IMR-90 (cell line): ENCODE measurements at regions not wholly inside any gene's neighbourhood (a gene's known extent, or its start where the extent isn't known, plus 50 kb on each side); places are given as distances from the start of the nearest gene placed in this dataset.
"Not testable (repeated sequence)": the region's sequence is repeated elsewhere in the genome, so short reads cannot be mapped to it uniquely, and the experiment has no call there.

Source experiments
- ATAC-seq: fragments of 200-7000 bp; cut with Tn5 transposase; 2 replicates; pipeline ENCODE4 v1.9.1; 2020; ENCODE audit warnings: low read depth, mild to moderate bottlenecking, moderate library complexity
- BruUV-seq: library from RNA; stranded (reverse); fragments of 400-500 nt; replicated peaks from 2 replicates; lab custom pipeline; 2021; lab: Mats Ljungman, UMichigan
- CTCF ChIA-PET: fragments of 300-600 bp; formaldehyde crosslinking; extraction: SDS; loops from one replicate; lab custom pipeline; 2021; ENCODE audit warnings: antibody characterized with exemption; lab: Yijun Ruan, JAX
- POLR2A ChIA-PET: fragments of 300-600 bp; sonication (Branson Sonifier 250); formaldehyde crosslinking; loops from one replicate; lab custom pipeline; 2022; ENCODE audit warnings: antibody characterized with exemption; ENCODE audit not compliant: unreplicated experiment; lab: Charles Lee
- DNase-seq: peaks from one replicate; pipeline ENCODE4 v3.0.0; 2013
- H2AFZ ChIP-seq: replicated peaks from 2 replicates; pipeline ENCODE3; 2013; ENCODE audit warnings: low read length, mild to moderate bottlenecking; ENCODE audit not compliant: poor library complexity
- H2AK5ac ChIP-seq: 2 replicates; pipeline ENCODE4 v1.6.1; 2013; ENCODE audit warnings: low read depth, low read length, inconsistent platforms
- H2AK9ac ChIP-seq: replicated peaks from 2 replicates; pipeline ENCODE3; 2013; ENCODE audit warnings: mild to moderate bottlenecking, low read depth, low read length, moderate library complexity; ENCODE audit not compliant: poor library complexity
- H2BK120ac ChIP-seq: 2 replicates; pipeline ENCODE4 v1.6.1; 2013; ENCODE audit warnings: low read depth, low read length, inconsistent platforms
- H2BK15ac ChIP-seq: 3 replicates; pipeline ENCODE4 v1.6.1; 2013; ENCODE audit warnings: low read depth, low read length, inconsistent platforms
- H2BK20ac ChIP-seq: 2 replicates; pipeline ENCODE4 v1.6.1; 2013; ENCODE audit warnings: low read depth, mild to moderate bottlenecking, inconsistent platforms, low read length, moderate library complexity
- H2BK5ac ChIP-seq: 2 replicates; pipeline ENCODE4 v1.6.1; 2013; ENCODE audit warnings: mild to moderate bottlenecking, low read depth, low read length, inconsistent platforms; ENCODE audit not compliant: poor library complexity, severe bottlenecking
- H3K14ac ChIP-seq: replicated peaks from 2 replicates; pipeline ENCODE4 v1.6.1; 2013; ENCODE audit warnings: low read depth, low read length, inconsistent platforms
- H3K18ac ChIP-seq: 2 replicates; pipeline ENCODE4 v1.6.1; 2013; ENCODE audit warnings: low read depth, low read length, control low read depth
- H3K23ac ChIP-seq: 2 replicates; pipeline ENCODE4 v1.6.1; 2013; ENCODE audit warnings: low read depth, low read length, inconsistent platforms
- H3K27ac ChIP-seq: 2 replicates; pipeline ENCODE4 v1.5.1; 2013; ENCODE audit warnings: mild to moderate bottlenecking, control low read depth, low read length; ENCODE audit not compliant: insufficient read depth
- H3K27me3 ChIP-seq: 2 replicates; pipeline ENCODE4 v1.6.1; 2013; ENCODE audit warnings: low read length; ENCODE audit not compliant: control insufficient read depth, insufficient read depth
- H3K36me3 ChIP-seq: 2 replicates; pipeline ENCODE4 v1.6.1; 2013; ENCODE audit warnings: low read length, mixed read lengths; ENCODE audit not compliant: control insufficient read depth, insufficient read depth
- H3K4ac ChIP-seq: 2 replicates; pipeline ENCODE4 v1.6.1; 2013; ENCODE audit warnings: low read depth, low read length, inconsistent platforms
- H3K4me1 ChIP-seq: 2 replicates; pipeline ENCODE4 v1.6.1; 2013; ENCODE audit warnings: low read length, mixed read lengths; ENCODE audit not compliant: control insufficient read depth, insufficient read depth
- H3K4me2 ChIP-seq: 2 replicates; pipeline ENCODE4 v1.6.1; 2013; ENCODE audit warnings: low read depth, mild to moderate bottlenecking, control low read depth, low read length, moderate library complexity
- H3K4me3 ChIP-seq: 2 replicates; pipeline ENCODE4 v1.5.1; 2013; ENCODE audit warnings: low read depth, mild to moderate bottlenecking, control low read depth, low read length, moderate library complexity; ENCODE audit not compliant: insufficient read depth
- H3K56ac ChIP-seq: 2 replicates; pipeline ENCODE4 v1.6.1; 2013; ENCODE audit warnings: low read length, inconsistent platforms; ENCODE audit not compliant: insufficient read depth; ENCODE audit errors: extremely low read depth
- H3K79me1 ChIP-seq, 2 experiments: 2 replicates each; pipeline ENCODE4 v1.6.1; 2013; ENCODE audit warnings: low read length in 2 of 2, inconsistent platforms in 1 of 2, low read depth in 1 of 2
- H3K9ac ChIP-seq: 2 replicates; pipeline ENCODE4 v1.6.1; 2013; ENCODE audit warnings: low read depth, low read length, control low read depth
- H3K9me1 ChIP-seq: 2 replicates; pipeline ENCODE4 v1.6.1; 2013; ENCODE audit warnings: low read length, inconsistent platforms; ENCODE audit not compliant: insufficient read depth
- H3K9me3 ChIP-seq: 2 replicates; pipeline ENCODE4 v1.6.1; 2013; ENCODE audit warnings: low read length; ENCODE audit not compliant: control insufficient read depth, insufficient read depth
- H4K20me1 ChIP-seq: 2 replicates; pipeline ENCODE4 v1.6.1; 2013; ENCODE audit warnings: low read length, inconsistent platforms; ENCODE audit not compliant: insufficient read depth
- H4K5ac ChIP-seq: 2 replicates; pipeline ENCODE4 v1.6.1; 2013; ENCODE audit warnings: mild to moderate bottlenecking, low read depth, low read length, control low read depth
- H4K8ac ChIP-seq, 2 experiments: 2 replicates each; pipeline ENCODE4 v1.6.1; 2013; ENCODE audit warnings: low read depth in 2 of 2, low read length in 2 of 2, control low read depth in 1 of 2, inconsistent platforms in 1 of 2
- H4K91ac ChIP-seq: 2 replicates; pipeline ENCODE4 v1.6.1; 2013; ENCODE audit warnings: low read depth, low read length, inconsistent platforms; ENCODE audit not compliant: insufficient read depth
- CHD1 ChIP-seq: IDR thresholded peaks from 2 replicates; pipeline ENCODE4 v1.6.1; 2012; ENCODE audit warnings: low read depth, low read length, improper control_type of control experiment
- CTCF ChIP-seq: conservative IDR thresholded peaks from 2 replicates; pipeline ENCODE4 v1.5.1; 2012; ENCODE audit warnings: mild to moderate bottlenecking, low read depth, low read length, improper control_type of control experiment
- FOS ChIP-seq: fragments of 150-350 bp; IDR thresholded peaks from 2 replicates; pipeline ENCODE4 v1.6.1; 2016; ENCODE audit warnings: low read depth, low read length
- MAFK ChIP-seq: IDR thresholded peaks from 2 replicates; pipeline ENCODE4 v1.6.1; 2012; ENCODE audit warnings: low read depth, low read length, improper control_type of control experiment
- MXI1 ChIP-seq: IDR thresholded peaks from 2 replicates; pipeline ENCODE4 v1.6.1; 2012; ENCODE audit warnings: low read depth, mild to moderate bottlenecking, low read length, moderate library complexity, borderline replicate concordance
- NFE2L2 ChIP-seq: fragments of 150-350 bp; IDR thresholded peaks from 2 replicates; pipeline ENCODE4 v1.6.1; 2016; ENCODE audit warnings: low read depth, mild to moderate bottlenecking, low read length
- POLR2A ChIP-seq: IDR thresholded peaks from 2 replicates; pipeline ENCODE4 v1.6.1; 2012; ENCODE audit warnings: mild to moderate bottlenecking, low read depth, low read length
- USF2 ChIP-seq: fragments of 150-350 bp; IDR thresholded peaks from 2 replicates; pipeline ENCODE4 v1.6.1; 2017; ENCODE audit warnings: mild to moderate bottlenecking, antibody characterized with exemption, low read length, low read depth
- whole genome bisulfite sequencing, 2 experiments: methylation state at CpG; one replicate each; pipeline versions ENCODE4 v1.1.5 to v1.1.7; 2013; ENCODE audit warnings: missing lambda C conversion rate in 2 of 2; ENCODE audit not compliant: insufficient read length in 1 of 2; ENCODE audit errors: extremely low coverage in 2 of 2; 5-methylcytosine and 5-hydroxymethylcytosine counted together
- dilution Hi-C: fragments of 300-500 bp; cut with HindIII; formaldehyde crosslinking; loops from one replicate; pipeline ENCODE4 v1.14.3; 2018; ENCODE audit warnings: low sequenced_read_pairs; ENCODE audit not compliant: unreplicated experiment
- in situ Hi-C: fragments of 300-500 bp; cut with MboI; formaldehyde crosslinking; loops from 3 replicates; pipeline ENCODE4 v1.14.3; 2019; ENCODE audit warnings: low sequenced_read_pairs, inconsistent platforms, mixed read lengths
- intact Hi-C: fragments of 100-400 bp; cut with micrococcal nuclease; formaldehyde crosslinking; loops from 2 replicates; pipeline ENCODE4 v1.10.0; 2022

GRCh38 chr12:74401966-74402365, 135.7 kb upstream of the ATXN7L3B start:
- Histone ChIP-seq H3K27me3 (no peaks in the 10 kb centered on the region), H2BK120ac (no peak overlapping the region), H3K9me3 (no peaks in the 10 kb centered on the region), H3K36me3 (no peaks in the 10 kb centered on the region), H2AK9ac (no peak overlapping the region), H3K27ac (no peak overlapping the region), H3K4me3 (no peak overlapping the region), H2AFZ (no peak overlapping the region), H2BK15ac (no peak overlapping the region), H3K4ac (no peak overlapping the region), H2AK5ac (no peak overlapping the region), H3K14ac (no peak overlapping the region), H3K56ac (no peak overlapping the region), H2BK5ac (no peak overlapping the region), H3K18ac (no peak overlapping the region), H3K79me1 (no peaks in the 10 kb centered on the region), H3K23ac (no peak overlapping the region), H4K20me1 (no peaks in the 10 kb centered on the region), H2BK20ac (no peak overlapping the region), H3K9ac (no peak overlapping the region), H4K5ac (no peak overlapping the region), H4K8ac (no peak overlapping the region), H3K4me1 (no peaks in the 10 kb centered on the region), H3K4me2 (no peak overlapping the region), H4K91ac (no peak overlapping the region), H3K9me1 (no peaks in the 10 kb centered on the region)
- CTCF ChIA-PET = no interaction called here
- dilution Hi-C loops = no loop called here
- POLR2A ChIA-PET = no interaction called here
- in situ Hi-C loops = no loop called here
- DNase-seq = no peak
- TF ChIP-seq POLR2A = no peak
- TF ChIP-seq NFE2L2 = no peak
- TF ChIP-seq CTCF = no peak
- TF ChIP-seq MAFK = no peak
- no peak for TF ChIP-seq CHD1
- no peak for TF ChIP-seq FOS
- no peak for TF ChIP-seq MXI1
- no peak for TF ChIP-seq USF2
- WGBS, 2 experiments = 40% methylated on average over 1 of the region's 3 CpGs; no CpG with 5 or more reads in 1 of the 2 experiments
- BruUV-seq = no TSS peak
- no peak for ATAC-seq
- intact Hi-C loops = no loop called here

DNA sequence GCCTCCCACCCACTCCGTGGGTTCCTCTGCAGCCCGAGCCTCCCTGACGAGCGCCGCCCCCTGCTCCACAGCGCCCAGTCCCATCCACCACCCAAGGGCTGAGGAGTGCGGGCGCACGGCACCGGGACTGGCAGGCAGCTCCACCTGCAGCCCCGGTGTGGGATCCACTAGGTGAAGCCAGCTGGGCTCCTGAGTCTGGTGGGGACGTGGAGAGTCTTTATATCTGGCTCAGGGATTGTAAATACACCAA, 134.5 kb upstream of the ATXN7L3B start:
- BruUV-seq, ATAC-seq, H3K9me1 ChIP-seq, intact Hi-C loops, H3K36me3 ChIP-seq, H3K4ac ChIP-seq, H2AK9ac ChIP-seq, H3K4me3 ChIP-seq, H2AK5ac ChIP-seq, H3K79me1 ChIP-seq, H3K4me1 ChIP-seq, H3K23ac ChIP-seq, H3K27me3 ChIP-seq, dilution Hi-C loops, H3K56ac ChIP-seq, H2BK5ac ChIP-seq, H3K4me2 ChIP-seq, CTCF ChIA-PET, H4K20me1 ChIP-seq, H3K14ac ChIP-seq, H3K18ac ChIP-seq, H2AFZ ChIP-seq, H4K5ac ChIP-seq, H3K27ac ChIP-seq, H2BK20ac ChIP-seq, in situ Hi-C loops, H2BK120ac ChIP-seq, H3K9ac ChIP-seq, H4K91ac ChIP-seq, H3K9me3 ChIP-seq, POLR2A ChIA-PET, H2BK15ac ChIP-seq, DNase-seq, H4K8ac ChIP-seq: not testable (repeated sequence)
- WGBS, 2 experiments = no CpG with 5 or more reads among the region's 12 CpGs
